ENCODE measurements at regions not wholly inside any gene's neighbourhood (a gene's known extent, or its start where the extent isn't known, plus 50 kb on each side); places are given as distances from the start of the nearest gene placed in this dataset.

DNA sequence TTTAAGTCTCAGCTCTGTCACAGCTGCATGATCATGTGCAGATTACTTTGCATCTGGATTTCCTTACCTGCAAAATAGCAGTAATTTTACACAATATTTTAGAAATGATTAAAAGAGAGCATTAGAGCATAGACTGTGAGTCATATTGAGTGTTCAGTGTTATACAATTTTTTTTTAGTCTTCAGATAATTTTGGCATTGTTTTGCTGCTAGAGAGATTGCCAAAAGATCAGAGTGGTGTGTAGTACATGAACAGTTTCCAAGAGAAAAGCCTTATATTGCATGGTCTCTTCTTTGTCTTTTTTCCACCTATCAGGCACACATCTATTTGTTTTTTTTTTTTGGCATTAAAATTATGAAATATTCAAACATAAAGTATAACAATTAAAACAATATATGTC is 209.6 kb upstream of the TLL1 start:
- CTCF ChIA-PET: interaction anchor here (2.6 kb wide), 1 partner anchor 8 kb away, joined by 9 read pairs; no protein-coding TSS in a partner anchor
- Histone ChIP-seq H3K27ac (ENCODE audit: insufficient read depth, low read depth, low read length) (no peak overlapping the region), H3K27me3 (ENCODE audit: control insufficient read depth in 2 of 2, insufficient read depth in 2 of 2, low read length in 2 of 2) (no peaks in the 10 kb centered on the region), H3K4me3 (replicated peaks in 1 of 3; ENCODE audit: insufficient read depth in 1 of 3, low read depth in 1 of 3, low read length in 3 of 3) (no peak overlapping the region), H3K4me2 (ENCODE audit: insufficient read depth, low read length) (no peak overlapping the region), H3K4me1 (ENCODE audit: control insufficient read depth, extremely low read depth, insufficient read depth, low read length) (no peaks in the 10 kb centered on the region), H3K79me2 (ENCODE audit: control insufficient read depth, insufficient read depth, low read length) (no peaks in the 10 kb centered on the region), H2AFZ (ENCODE audit: low read depth, low read length) (no peak overlapping the region), H4K20me1 (replicated peaks; ENCODE audit: control insufficient read depth, extremely low read depth, insufficient read depth, low read length) (no peaks in the 10 kb centered on the region), H3K9me3 (replicated peaks; ENCODE audit: control insufficient read depth, insufficient read depth, low read length) (no peaks in the 10 kb centered on the region), H3K9ac (replicated peaks; ENCODE audit: extremely low read depth, insufficient read depth, low read length) (no peak overlapping the region), H3K9me1 (replicated peaks; ENCODE audit: control insufficient read depth, extremely low read depth, insufficient read depth, low read length) (no peaks in the 10 kb centered on the region), H3K36me3 (ENCODE audit: control insufficient read depth in 2 of 2, extremely low read depth in 1 of 2, insufficient read depth in 2 of 2, low read length in 2 of 2) (no peaks in the 10 kb centered on the region)
- intact Hi-C loops (cut with micrococcal nuclease): no loop called here
- no TSS peak for BruUV-seq (replicated peaks)
- TF ChIP-seq POLR2A (IDR thresholded peaks at IDR 0.05; ENCODE audit: low read depth, low read length): no peak
- no peak for TF ChIP-seq CTCF (IDR thresholded peaks at IDR 0.05; ENCODE audit: extremely low read depth in 1 of 2, insufficient read depth in 1 of 2, low read depth in 1 of 2, low read length in 2 of 2)
- TF ChIP-seq MYC (IDR thresholded peaks at IDR 0.05; ENCODE audit: low read depth, low read length): no peak
- no peak for TF ChIP-seq GATA2 (IDR thresholded peaks at IDR 0.05; ENCODE audit: insufficient read depth, insufficient read length, low read depth, low read length)
- TF ChIP-seq EZH2 (IDR thresholded peaks at IDR 0.05; ENCODE audit: borderline replicate concordance, low read depth, low read length, severe bottlenecking): no peak
- TF ChIP-seq JUN (IDR thresholded peaks at IDR 0.05; ENCODE audit: borderline replicate concordance, insufficient read depth, insufficient read length, low read depth): no peak
- TF ChIP-seq MAX (IDR thresholded peaks at IDR 0.05; ENCODE audit: insufficient read depth, insufficient read length): no peak
- no peak for TF ChIP-seq FOS (IDR thresholded peaks at IDR 0.05; ENCODE audit: borderline replicate concordance, insufficient read depth, low read length)
- no peak for TF ChIP-seq POLR2AphosphoS5 (IDR thresholded peaks at IDR 0.05; ENCODE audit: insufficient read depth, low read depth, low read length)
- dilution Hi-C loops (cut with MboI; ENCODE audit: extremely low pct_ligation_motif_present, low sequenced_read_pairs): no loop called here
- no peak for FAIRE-seq
- POLR2A ChIA-PET: interaction anchor here (0.7 kb wide), 1 partner anchor 10 kb away, joined by 4 read pairs; no protein-coding TSS in a partner anchor
- no peak for DNase-seq (ENCODE audit: low read depth, low spot score)
